ENCODE measurements at regions not wholly inside any gene's neighbourhood (a gene's known extent, or its start where the extent isn't known, plus 50 kb on each side); places are given as distances from the start of the nearest gene placed in this dataset.

GRCh38 chr3:24763393-24763792 is 268.7 kb upstream of the THRB start:
- no peak for DNase-seq (ENCODE audit: low read depth in 3 of 3)

- DNase-seq (ENCODE audit: low read depth in 3 of 3): no peak
These were observed 269.7 kb upstream of the THRB start for GRCh38 chr3:24764236-24764915.

GRCh38 chr3:24765399-24765798 is 270.7 kb upstream of the THRB start:
- DNase-seq (ENCODE audit: low read depth in 3 of 3): no peak

GRCh38 chr3:24769918-24770317 is 275.3 kb upstream of the THRB start:
- DNase-seq (ENCODE audit: low read depth in 3 of 3): no peak

- no peak for DNase-seq (ENCODE audit: low read depth in 3 of 3)
These were observed 279.1 kb upstream of the THRB start for GRCh38 chr3:24773798-24774197.

GRCh38 chr3:24780991-24781390 is 286.3 kb upstream of the THRB start:
- DNase-seq (ENCODE audit: low read depth in 3 of 3): no peak

GRCh38 chr3:24781454-24781853 is 286.8 kb upstream of the THRB start:
- DNase-seq (ENCODE audit: low read depth in 3 of 3): no peak

GRCh38 chr3:24793896-24794295 is 299.2 kb upstream of the THRB start:
- DNase-seq (ENCODE audit: low read depth in 3 of 3): no peak

- DNase-seq (ENCODE audit: low read depth in 3 of 3): no peak
These were observed 308.0 kb upstream of the THRB start for GRCh38 chr3:24802614-24803013.

GRCh38 chr3:24804095-24804494 is 309.4 kb upstream of the THRB start:
- DNase-seq (ENCODE audit: low read depth in 3 of 3): no peak

- DNase-seq (ENCODE audit: low read depth in 3 of 3): no peak
These were observed 316.2 kb upstream of the THRB start for GRCh38 chr3:24810881-24811280.

GRCh38 chr3:24812116-24812515 is 317.5 kb upstream of the THRB start:
- DNase-seq (ENCODE audit: low read depth in 3 of 3): no peak

- DNase-seq (ENCODE audit: low read depth in 3 of 3): no peak
These were observed 323.4 kb upstream of the THRB start for GRCh38 chr3:24818055-24818454.

GRCh38 chr3:24828011-24828410 is 333.4 kb upstream of the THRB start:
- no peak for DNase-seq (ENCODE audit: low read depth in 3 of 3)

- no peak for DNase-seq (ENCODE audit: low read depth in 3 of 3)
These were observed 333.9 kb upstream of the THRB start for GRCh38 chr3:24828551-24828950.

GRCh38 chr3:24829011-24829581 is 334.4 kb upstream of the THRB start:
- no peak for DNase-seq (ENCODE audit: low read depth in 3 of 3)

- DNase-seq (ENCODE audit: low read depth in 3 of 3): no peak
These were observed 335.1 kb upstream of the THRB start for GRCh38 chr3:24829629-24830229.

- no peak for DNase-seq (ENCODE audit: low read depth in 3 of 3)
These were observed 335.8 kb upstream of the THRB start for GRCh38 chr3:24830230-24831152.

GRCh38 chr3:24831221-24831620 is 336.6 kb upstream of the THRB start:
- DNase-seq (ENCODE audit: low read depth in 3 of 3): no peak

GRCh38 chr3:24832891-24833290 is 338.2 kb upstream of the THRB start:
- no peak for DNase-seq (ENCODE audit: low read depth in 3 of 3)

GRCh38 chr3:24834442-24834841 is 339.8 kb upstream of the THRB start:
- no peak for DNase-seq (ENCODE audit: low read depth in 3 of 3)

- DNase-seq (ENCODE audit: low read depth in 3 of 3): no peak
These were observed 340.9 kb upstream of the THRB start for GRCh38 chr3:24835510-24835909.

Data from stimulated activated CD4-positive, alpha-beta T cell treated with anti-CD3 and anti-CD28 coated beads, TNF-alpha, amount 100 ng/mL, for 4 hours (primary cell).